ENCODE measurements at regions not wholly inside any gene's neighbourhood (a gene's known extent, or its start where the extent isn't known, plus 50 kb on each side); places are given as distances from the start of the nearest gene placed in this dataset.
"Not testable (repeated sequence)": the region's sequence is repeated elsewhere in the genome, so short reads cannot be mapped to it uniquely, and the experiment has no call there.

- Histone ChIP-seq H3K36me3 (no peaks in the 10 kb centered on the region), H3K27ac (no peak overlapping the region), H3K27me3 (replicated peaks; ENCODE audit: insufficient read depth) (no peaks in the 10 kb centered on the region), H3K9me3 (no peaks in the 10 kb centered on the region), H3K4me3 (no peak overlapping the region), H3K4me1 (ENCODE audit: control insufficient read depth in 1 of 2, low read depth in 2 of 2) (no peaks in the 10 kb centered on the region)
- no peak for DNase-seq (ENCODE audit: low spot score)
- ATAC-seq (ENCODE audit: insufficient number of reproducible peaks, low FRiP score, low read depth) = no peak
- no peak for TF ChIP-seq CTCF (IDR thresholded peaks at IDR 0.05)
Measured at GRCh38 chr5:17852111-17852510, 217.9 kb downstream of the TAF11L14 start.

- Histone ChIP-seq H3K27me3 (replicated peaks; ENCODE audit: insufficient read depth) (no peaks in the 10 kb centered on the region), H3K27ac (no peak overlapping the region), H3K36me3 (no peaks in the 10 kb centered on the region), H3K4me1 (ENCODE audit: control insufficient read depth in 1 of 2, low read depth in 2 of 2) (no peaks in the 10 kb centered on the region), H3K9me3 (no peaks in the 10 kb centered on the region), H3K4me3 (no peak overlapping the region)
- DNase-seq (ENCODE audit: low spot score) = no peak
- no peak for ATAC-seq (ENCODE audit: insufficient number of reproducible peaks, low FRiP score, low read depth)
- no peak for TF ChIP-seq CTCF (IDR thresholded peaks at IDR 0.05)
Measured at GRCh38 chr5:17852740-17853139, 218.5 kb downstream of the TAF11L14 start.

- no peak overlapping the region for H3K27ac ChIP-seq
- TF ChIP-seq CTCF (IDR thresholded peaks at IDR 0.05) = no peak
- ATAC-seq (ENCODE audit: insufficient number of reproducible peaks, low FRiP score, low read depth) (no peak), DNase-seq (ENCODE audit: low spot score) (no peak)
- H3K4me1 ChIP-seq (ENCODE audit: control insufficient read depth in 1 of 2, low read depth in 2 of 2) = no peaks in the 10 kb centered on the region
- no peaks in the 10 kb centered on the region for H3K27me3 ChIP-seq (replicated peaks; ENCODE audit: insufficient read depth)
- no peaks in the 10 kb centered on the region for H3K9me3 ChIP-seq
- H3K36me3 ChIP-seq = no peaks in the 10 kb centered on the region
- no peak overlapping the region for H3K4me3 ChIP-seq
Measured at GRCh38 chr5:17854901-17855300, 220.6 kb downstream of the TAF11L14 start.

GRCh38 chr5:17860660-17861315, 226.5 kb downstream of the TAF11L14 start:
- Histone ChIP-seq H3K36me3 (no peaks in the 10 kb centered on the region), H3K27ac (no peak overlapping the region), H3K4me1 (ENCODE audit: control insufficient read depth in 1 of 2, low read depth in 2 of 2) (no peaks in the 10 kb centered on the region), H3K9me3 (no peaks in the 10 kb centered on the region), H3K27me3 (replicated peaks; ENCODE audit: insufficient read depth) (no peaks in the 10 kb centered on the region), H3K4me3 (no peak overlapping the region)
- no peak for ATAC-seq (ENCODE audit: insufficient number of reproducible peaks, low FRiP score, low read depth)
- no peak for TF ChIP-seq CTCF (IDR thresholded peaks at IDR 0.05)
- no peak for DNase-seq (ENCODE audit: low spot score)

- not testable (repeated sequence) for H3K4me3 ChIP-seq; H3K27me3 ChIP-seq (replicated peaks; ENCODE audit: insufficient read depth); DNase-seq (ENCODE audit: low spot score); ATAC-seq (ENCODE audit: insufficient number of reproducible peaks, low FRiP score, low read depth); H3K4me1 ChIP-seq (ENCODE audit: control insufficient read depth in 1 of 2, low read depth in 2 of 2); H3K36me3 ChIP-seq; H3K9me3 ChIP-seq; H3K27ac ChIP-seq
Measured at GRCh38 chr5:17864903-17865302, 230.6 kb downstream of the TAF11L14 start.

- H3K27ac ChIP-seq; H3K9me3 ChIP-seq; H3K27me3 ChIP-seq (replicated peaks; ENCODE audit: insufficient read depth); ATAC-seq (ENCODE audit: insufficient number of reproducible peaks, low FRiP score, low read depth); H3K4me3 ChIP-seq; DNase-seq (ENCODE audit: low spot score); H3K4me1 ChIP-seq (ENCODE audit: control insufficient read depth in 1 of 2, low read depth in 2 of 2); H3K36me3 ChIP-seq: not testable (repeated sequence)
Measured at GRCh38 chr5:17865966-17866365, 231.7 kb downstream of the TAF11L14 start.
